ENCODE measurements at regions not wholly inside any gene's neighbourhood (a gene's known extent, or its start where the extent isn't known, plus 50 kb on each side); places are given as distances from the start of the nearest gene placed in this dataset.

- Histone ChIP-seq H3K4me3 (ENCODE audit: low read length) (no peak overlapping the region), H3K27me3 (ENCODE audit: control insufficient read depth, insufficient read depth, low read length) (no peaks in the 10 kb centered on the region), H3K36me3 (ENCODE audit: insufficient read depth, low read length) (no peaks in the 10 kb centered on the region), H3K9ac (ENCODE audit: low read depth, low read length) (no peak overlapping the region), H3K4me2 (ENCODE audit: low read length) (no peak overlapping the region), H3K4me1 (ENCODE audit: control insufficient read depth, insufficient read depth, low read length) (no peaks in the 10 kb centered on the region), H3K9me3 (replicated peaks; ENCODE audit: low read length) (no peaks in the 10 kb centered on the region)
Measured at GRCh38 chr6:18785810-18786490, 398.8 kb downstream of the RNF144B start.

GRCh38 chr6:18792866-18793265 lies 405.7 kb downstream of the RNF144B start:
- no peaks in the 10 kb centered on the region for H3K9me3 ChIP-seq (replicated peaks; ENCODE audit: low read length)
- no peak overlapping the region for H3K9ac ChIP-seq (ENCODE audit: low read depth, low read length)
- H3K4me1 ChIP-seq (ENCODE audit: control insufficient read depth, insufficient read depth, low read length): no peaks in the 10 kb centered on the region
- H3K4me3 ChIP-seq (ENCODE audit: low read length): no peak overlapping the region
- no peaks in the 10 kb centered on the region for H3K36me3 ChIP-seq (ENCODE audit: insufficient read depth, low read length)
- H3K27me3 ChIP-seq (ENCODE audit: control insufficient read depth, insufficient read depth, low read length): no peaks in the 10 kb centered on the region
- H3K4me2 ChIP-seq (ENCODE audit: low read length): no peak overlapping the region

- H3K4me1 ChIP-seq (ENCODE audit: control insufficient read depth, insufficient read depth, low read length): no peaks in the 10 kb centered on the region
- no peaks in the 10 kb centered on the region for H3K27me3 ChIP-seq (ENCODE audit: control insufficient read depth, insufficient read depth, low read length)
- H3K9me3 ChIP-seq (replicated peaks; ENCODE audit: low read length): no peaks in the 10 kb centered on the region
- no peak overlapping the region for H3K9ac ChIP-seq (ENCODE audit: low read depth, low read length)
- no peaks in the 10 kb centered on the region for H3K36me3 ChIP-seq (ENCODE audit: insufficient read depth, low read length)
- H3K4me2 ChIP-seq (ENCODE audit: low read length): no peak overlapping the region
- H3K4me3 ChIP-seq (ENCODE audit: low read length): no peak overlapping the region
Measured at GRCh38 chr6:18795726-18796125, 408.6 kb downstream of the RNF144B start.

GRCh38 chr6:18820725-18821124 lies 433.6 kb downstream of the RNF144B start:
- Histone ChIP-seq H3K4me1 (ENCODE audit: control insufficient read depth, insufficient read depth, low read length) (no peaks in the 10 kb centered on the region), H3K4me2 (ENCODE audit: low read length) (no peak overlapping the region), H3K9me3 (replicated peaks; ENCODE audit: low read length) (peaks cover 5% of the 10 kb centered on the region), H3K4me3 (ENCODE audit: low read length) (no peak overlapping the region), H3K9ac (ENCODE audit: low read depth, low read length) (no peak overlapping the region), H3K36me3 (ENCODE audit: insufficient read depth, low read length) (no peaks in the 10 kb centered on the region), H3K27me3 (ENCODE audit: control insufficient read depth, insufficient read depth, low read length) (no peaks in the 10 kb centered on the region)

- H3K36me3 ChIP-seq (ENCODE audit: insufficient read depth, low read length): no peaks in the 10 kb centered on the region
- H3K27me3 ChIP-seq (ENCODE audit: control insufficient read depth, insufficient read depth, low read length): no peaks in the 10 kb centered on the region
- no peak overlapping the region for H3K4me2 ChIP-seq (ENCODE audit: low read length)
- H3K4me1 ChIP-seq (ENCODE audit: control insufficient read depth, insufficient read depth, low read length): no peaks in the 10 kb centered on the region
- H3K9me3 ChIP-seq (replicated peaks; ENCODE audit: low read length): peaks cover 5% of the 10 kb centered on the region
- no peak overlapping the region for H3K9ac ChIP-seq (ENCODE audit: low read depth, low read length)
- H3K4me3 ChIP-seq (ENCODE audit: low read length): no peak overlapping the region
Measured at GRCh38 chr6:18823782-18824386, 436.7 kb downstream of the RNF144B start.

- H3K27me3 ChIP-seq (ENCODE audit: control insufficient read depth, insufficient read depth, low read length): no peaks in the 10 kb centered on the region
- no peak overlapping the region for H3K4me3 ChIP-seq (ENCODE audit: low read length)
- H3K9me3 ChIP-seq (replicated peaks; ENCODE audit: low read length): no peaks in the 10 kb centered on the region
- H3K4me2 ChIP-seq (ENCODE audit: low read length): no peak overlapping the region
- H3K4me1 ChIP-seq (ENCODE audit: control insufficient read depth, insufficient read depth, low read length): no peaks in the 10 kb centered on the region
- H3K9ac ChIP-seq (ENCODE audit: low read depth, low read length): no peak overlapping the region
- H3K36me3 ChIP-seq (ENCODE audit: insufficient read depth, low read length): no peaks in the 10 kb centered on the region
Measured at GRCh38 chr6:18829272-18829870, 442.2 kb downstream of the RNF144B start.

GRCh38 chr6:18835976-18836375 lies 448.8 kb downstream of the RNF144B start:
- H3K9me3 ChIP-seq (replicated peaks; ENCODE audit: low read length): no peaks in the 10 kb centered on the region
- no peak overlapping the region for H3K9ac ChIP-seq (ENCODE audit: low read depth, low read length)
- no peak overlapping the region for H3K4me3 ChIP-seq (ENCODE audit: low read length)
- H3K36me3 ChIP-seq (ENCODE audit: insufficient read depth, low read length): no peaks in the 10 kb centered on the region
- no peaks in the 10 kb centered on the region for H3K4me1 ChIP-seq (ENCODE audit: control insufficient read depth, insufficient read depth, low read length)
- H3K27me3 ChIP-seq (ENCODE audit: control insufficient read depth, insufficient read depth, low read length): no peaks in the 10 kb centered on the region
- no peak overlapping the region for H3K4me2 ChIP-seq (ENCODE audit: low read length)

- Histone ChIP-seq H3K4me1 (ENCODE audit: control insufficient read depth, insufficient read depth, low read length) (no peaks in the 10 kb centered on the region), H3K4me2 (ENCODE audit: low read length) (no peak overlapping the region), H3K36me3 (ENCODE audit: insufficient read depth, low read length) (no peaks in the 10 kb centered on the region)
Measured at GRCh38 chr6:18837013-18837412, 449.9 kb downstream of the RNF144B start.

GRCh38 chr6:18842534-18842933 lies 455.4 kb downstream of the RNF144B start:
- no peak overlapping the region for H3K9ac ChIP-seq (ENCODE audit: low read depth, low read length)
- H3K4me2 ChIP-seq (ENCODE audit: low read length): no peak overlapping the region
- H3K9me3 ChIP-seq (replicated peaks; ENCODE audit: low read length): no peaks in the 10 kb centered on the region
- H3K36me3 ChIP-seq (ENCODE audit: insufficient read depth, low read length): no peaks in the 10 kb centered on the region
- H3K27me3 ChIP-seq (ENCODE audit: control insufficient read depth, insufficient read depth, low read length): no peaks in the 10 kb centered on the region
- no peaks in the 10 kb centered on the region for H3K4me1 ChIP-seq (ENCODE audit: control insufficient read depth, insufficient read depth, low read length)
- H3K4me3 ChIP-seq (ENCODE audit: low read length): no peak overlapping the region

More at GRCh38 chr6:18837013-18837412, 449.9 kb downstream of the RNF144B start:
- H3K4me3 ChIP-seq (ENCODE audit: low read length): no peak overlapping the region
- H3K9ac ChIP-seq (ENCODE audit: low read depth, low read length): no peak overlapping the region
- H3K9me3 ChIP-seq (replicated peaks; ENCODE audit: low read length): no peaks in the 10 kb centered on the region
- no peaks in the 10 kb centered on the region for H3K27me3 ChIP-seq (ENCODE audit: control insufficient read depth, insufficient read depth, low read length)

GRCh38 chr6:18845896-18846295 lies 458.7 kb downstream of the RNF144B start:
- Histone ChIP-seq H3K9ac (ENCODE audit: low read depth, low read length) (no peak overlapping the region), H3K27me3 (ENCODE audit: control insufficient read depth, insufficient read depth, low read length) (no peaks in the 10 kb centered on the region)

GRCh38 chr6:18846327-18846726 lies 459.2 kb downstream of the RNF144B start:
- no peaks in the 10 kb centered on the region for H3K36me3 ChIP-seq (ENCODE audit: insufficient read depth, low read length)
- H3K4me2 ChIP-seq (ENCODE audit: low read length): no peak overlapping the region
- no peak overlapping the region for H3K9ac ChIP-seq (ENCODE audit: low read depth, low read length)
- H3K4me3 ChIP-seq (ENCODE audit: low read length): no peak overlapping the region
- H3K4me1 ChIP-seq (ENCODE audit: control insufficient read depth, insufficient read depth, low read length): no peaks in the 10 kb centered on the region
- no peaks in the 10 kb centered on the region for H3K27me3 ChIP-seq (ENCODE audit: control insufficient read depth, insufficient read depth, low read length)
- H3K9me3 ChIP-seq (replicated peaks; ENCODE audit: low read length): no peaks in the 10 kb centered on the region

More at GRCh38 chr6:18845896-18846295, 458.7 kb downstream of the RNF144B start:
- no peak overlapping the region for H3K4me2 ChIP-seq (ENCODE audit: low read length)
- no peak overlapping the region for H3K4me3 ChIP-seq (ENCODE audit: low read length)
- H3K36me3 ChIP-seq (ENCODE audit: insufficient read depth, low read length): no peaks in the 10 kb centered on the region
- no peaks in the 10 kb centered on the region for H3K4me1 ChIP-seq (ENCODE audit: control insufficient read depth, insufficient read depth, low read length)
- H3K9me3 ChIP-seq (replicated peaks; ENCODE audit: low read length): no peaks in the 10 kb centered on the region

- Histone ChIP-seq H3K27me3 (ENCODE audit: control insufficient read depth, insufficient read depth, low read length) (no peaks in the 10 kb centered on the region), H3K4me3 (ENCODE audit: low read length) (no peak overlapping the region), H3K36me3 (ENCODE audit: insufficient read depth, low read length) (no peaks in the 10 kb centered on the region), H3K9ac (ENCODE audit: low read depth, low read length) (no peak overlapping the region), H3K9me3 (replicated peaks; ENCODE audit: low read length) (no peaks in the 10 kb centered on the region), H3K4me2 (ENCODE audit: low read length) (no peak overlapping the region), H3K4me1 (ENCODE audit: control insufficient read depth, insufficient read depth, low read length) (no peaks in the 10 kb centered on the region)
Measured at GRCh38 chr6:18861204-18861603, 474.1 kb downstream of the RNF144B start.

All from skeletal muscle satellite cell (primary cell).